ENCODE measurements at regions not wholly inside any gene's neighbourhood (a gene's known extent, or its start where the extent isn't known, plus 50 kb on each side); places are given as distances from the start of the nearest gene placed in this dataset.

- TF ChIP-seq CTCF (IDR thresholded peaks at IDR 0.05) = no peak
- TF ChIP-seq SIN3A (IDR thresholded peaks at IDR 0.05; ENCODE audit: borderline replicate concordance, insufficient read depth, low read depth, low read length) = no peak
- no peak for TF ChIP-seq POLR2AphosphoS5 (IDR thresholded peaks at IDR 0.05; ENCODE audit: low read depth, low read length)
- no peak for TF ChIP-seq REST (IDR thresholded peaks at IDR 0.05; ENCODE audit: insufficient read depth in 1 of 2, low read depth in 2 of 2, low read length in 1 of 2)
Observed at GRCh38 chr3:16743276-16743675, 138.1 kb upstream of the DAZL start.

All from Panc1 (cell line).